HG03139 (cell line): ENCODE measurements at regions not wholly inside any gene's neighbourhood (a gene's known extent, or its start where the extent isn't known, plus 50 kb on each side); places are given as distances from the start of the nearest gene placed in this dataset.
"Not testable (repeated sequence)": the region's sequence is repeated elsewhere in the genome, so short reads cannot be mapped to it uniquely, and the experiment has no call there.

Source experiments
- ATAC-seq: cut with Tn5 transposase; IDR thresholded peaks from one replicate; pipeline ENCODE4 v1.9.1; 2021; ENCODE audit not compliant: unreplicated experiment

GRCh38 chr22:25449781-25450317, 114.6 kb upstream of the GRK3 start:
- no peak for ATAC-seq

- no peak for ATAC-seq
Measured at GRCh38 chr22:25451480-25452114, 112.9 kb upstream of the GRK3 start.

GRCh38 chr22:25452116-25452700, 112.3 kb upstream of the GRK3 start:
- ATAC-seq, result no peak

- ATAC-seq, result no peak
Measured at GRCh38 chr22:25453058-25453457, 111.4 kb upstream of the GRK3 start.

- no peak for ATAC-seq
Measured at GRCh38 chr22:25453557-25453956, 110.9 kb upstream of the GRK3 start.

- ATAC-seq, result not testable (repeated sequence)
Measured at GRCh38 chr22:25456300-25457043, 108.0 kb upstream of the GRK3 start.

GRCh38 chr22:25458631-25459030, 105.8 kb upstream of the GRK3 start:
- ATAC-seq, result not testable (repeated sequence)

GRCh38 chr22:25460682-25461081, 103.8 kb upstream of the GRK3 start:
- ATAC-seq, result not testable (repeated sequence)

GRCh38 chr22:25461301-25461700, 103.2 kb upstream of the GRK3 start:
- no peak for ATAC-seq

- ATAC-seq, result not testable (repeated sequence)
Measured at GRCh38 chr22:25462474-25463346, 101.8 kb upstream of the GRK3 start.

GRCh38 chr22:25463347-25463628, 101.2 kb upstream of the GRK3 start:
- not testable (repeated sequence) for ATAC-seq

- ATAC-seq, result not testable (repeated sequence)
Measured at GRCh38 chr22:25464326-25464725, 100.1 kb upstream of the GRK3 start.

GRCh38 chr22:25465949-25466348, 98.5 kb upstream of the GRK3 start:
- no peak for ATAC-seq

- ATAC-seq, result no peak
Measured at GRCh38 chr22:25472382-25472781, 92.1 kb upstream of the GRK3 start.

GRCh38 chr22:25475257-25476022, 89.0 kb upstream of the GRK3 start:
- ATAC-seq, result no peak

GRCh38 chr22:25477358-25477757, 87.1 kb upstream of the GRK3 start:
- ATAC-seq, result no peak

- ATAC-seq, result no peak
Measured at GRCh38 chr22:25478111-25478510, 86.4 kb upstream of the GRK3 start.

- ATAC-seq, result no peak
Measured at GRCh38 chr22:25478528-25478927, 85.9 kb upstream of the GRK3 start.

GRCh38 chr22:25480868-25481267, 83.6 kb upstream of the GRK3 start:
- not testable (repeated sequence) for ATAC-seq

- no peak for ATAC-seq
Measured at GRCh38 chr22:25482091-25482760, 82.2 kb upstream of the GRK3 start.
